ENCODE measurements at regions not wholly inside any gene's neighbourhood (a gene's known extent, or its start where the extent isn't known, plus 50 kb on each side); places are given as distances from the start of the nearest gene placed in this dataset.

DNA sequence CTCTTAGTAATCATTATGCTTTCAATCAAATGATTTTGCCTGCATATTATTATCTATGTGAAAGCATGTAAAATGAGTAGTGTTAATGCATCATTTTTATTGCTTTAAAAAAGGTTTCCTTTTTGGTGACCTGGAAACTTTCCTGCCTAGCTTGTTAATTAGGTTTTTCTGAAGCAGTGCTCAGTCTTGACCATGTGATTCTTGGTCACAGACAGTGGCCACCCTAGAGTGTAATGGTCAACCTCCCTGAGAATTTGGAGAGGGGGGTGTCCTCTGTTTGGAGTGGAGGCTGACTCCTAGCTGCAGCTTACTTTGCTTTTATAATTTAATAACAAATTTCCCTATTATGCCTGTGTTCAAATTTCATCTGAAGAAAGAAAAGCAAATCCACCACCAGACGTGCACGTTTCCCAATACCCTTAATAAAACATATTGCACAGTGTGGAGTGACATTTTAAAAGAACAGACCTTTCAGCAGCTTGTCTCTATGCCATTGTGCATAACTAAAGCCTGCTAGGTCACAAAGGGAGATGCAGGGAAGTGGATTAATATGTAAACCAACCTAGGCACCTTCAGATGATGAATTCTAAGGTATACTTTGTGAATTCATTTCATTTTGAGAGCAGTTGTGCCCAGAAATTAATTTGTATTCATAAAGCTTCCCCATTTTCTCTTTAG lies 130.6 kb downstream of the RPRM start:
- WGBS: 46% methylated on average over 2 of the region's 2 CpGs
- no peak for DNase-seq (ENCODE audit: low spot score)
- Histone ChIP-seq H3K27me3 (ENCODE audit: control insufficient read depth in 4 of 4, insufficient read depth in 4 of 4, low read length in 3 of 4) (no peaks in the 10 kb centered on the region), H3K36me3 (ENCODE audit: control insufficient read depth in 4 of 4, insufficient read depth in 3 of 4, low read depth in 1 of 4, low read length in 3 of 4) (no peaks in the 10 kb centered on the region), H3K4me1 (ENCODE audit: control insufficient read depth in 4 of 4, insufficient read depth in 4 of 4, low read length in 3 of 4) (peaks cover 0 to 4% (median 0%) of the 10 kb centered on the region in 4 donors), H3K9me3 (ENCODE audit: control insufficient read depth in 4 of 4, low read length in 3 of 4) (no peaks in the 10 kb centered on the region), H3K9ac (ENCODE audit: low read depth in 1 of 2, low read length in 2 of 2) (no peak overlapping the region), H3K4me3 (ENCODE audit: low read depth in 1 of 3, low read length in 3 of 3) (no peak overlapping the region), H3K27ac (ENCODE audit: low read depth in 1 of 2, low read length in 2 of 2) (no peak overlapping the region)
- TF ChIP-seq HNF4A (conservative IDR thresholded peaks at IDR 0.05): no peak
- TF ChIP-seq FOXA2 (IDR thresholded peaks at IDR 0.05): no peak
- no peak for TF ChIP-seq NR2F2 (IDR thresholded peaks at IDR 0.05)

DNA sequence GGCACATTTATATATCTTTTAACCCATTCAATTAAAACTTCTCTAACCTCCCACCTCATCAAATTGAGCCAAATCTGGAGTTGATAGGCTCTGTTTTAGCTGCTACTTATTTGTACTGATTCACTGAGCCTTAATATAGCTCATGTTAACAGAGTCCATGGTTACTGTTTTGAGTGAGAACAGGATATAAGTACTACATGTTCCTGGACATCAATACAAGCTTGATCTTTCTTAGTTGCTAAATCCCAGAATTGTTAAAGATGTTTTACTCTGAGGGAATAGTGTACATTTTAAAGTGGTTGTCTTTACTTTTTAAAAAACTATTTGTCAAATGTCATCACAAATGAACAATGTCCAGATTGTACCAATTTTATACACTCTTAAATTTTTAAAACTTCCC lies 157.7 kb downstream of the RPRM start:
- TF ChIP-seq, protein P1, sequence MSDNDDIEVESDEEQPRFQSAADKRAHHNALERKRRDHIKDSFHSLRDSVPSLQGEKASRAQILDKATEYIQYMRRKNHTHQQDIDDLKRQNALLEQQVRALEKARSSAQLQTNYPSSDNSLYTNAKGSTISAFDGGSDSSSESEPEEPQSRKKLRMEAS (IDR thresholded peaks at IDR 0.05): no peak
- TF ChIP-seq TAF1 (conservative IDR thresholded peaks at IDR 0.05) (no peak), RXRA (IDR thresholded peaks at IDR 0.05) (no peak), YY1 (IDR thresholded peaks at IDR 0.05) (no peak), FOXA1 (IDR thresholded peaks at IDR 0.05) (no peak), SP1 (IDR thresholded peaks at IDR 0.05) (no peak), HNF4A (conservative IDR thresholded peaks at IDR 0.05) (no peak), GABPA (IDR thresholded peaks at IDR 0.05 in 1 of 2, conservative IDR thresholded peaks at IDR 0.05 in 1 of 2) (no peak), JUND (IDR thresholded peaks at IDR 0.05) (no peak), RAD21 (IDR thresholded peaks at IDR 0.05) (no peak), FOXA2 (IDR thresholded peaks at IDR 0.05) (no peak), NR2F2 (IDR thresholded peaks at IDR 0.05) (no peak), EGR1 (IDR thresholded peaks at IDR 0.05; ENCODE audit: low read depth in 2 of 2) (no peak)
- TF ChIP-seq, protein P2, sequence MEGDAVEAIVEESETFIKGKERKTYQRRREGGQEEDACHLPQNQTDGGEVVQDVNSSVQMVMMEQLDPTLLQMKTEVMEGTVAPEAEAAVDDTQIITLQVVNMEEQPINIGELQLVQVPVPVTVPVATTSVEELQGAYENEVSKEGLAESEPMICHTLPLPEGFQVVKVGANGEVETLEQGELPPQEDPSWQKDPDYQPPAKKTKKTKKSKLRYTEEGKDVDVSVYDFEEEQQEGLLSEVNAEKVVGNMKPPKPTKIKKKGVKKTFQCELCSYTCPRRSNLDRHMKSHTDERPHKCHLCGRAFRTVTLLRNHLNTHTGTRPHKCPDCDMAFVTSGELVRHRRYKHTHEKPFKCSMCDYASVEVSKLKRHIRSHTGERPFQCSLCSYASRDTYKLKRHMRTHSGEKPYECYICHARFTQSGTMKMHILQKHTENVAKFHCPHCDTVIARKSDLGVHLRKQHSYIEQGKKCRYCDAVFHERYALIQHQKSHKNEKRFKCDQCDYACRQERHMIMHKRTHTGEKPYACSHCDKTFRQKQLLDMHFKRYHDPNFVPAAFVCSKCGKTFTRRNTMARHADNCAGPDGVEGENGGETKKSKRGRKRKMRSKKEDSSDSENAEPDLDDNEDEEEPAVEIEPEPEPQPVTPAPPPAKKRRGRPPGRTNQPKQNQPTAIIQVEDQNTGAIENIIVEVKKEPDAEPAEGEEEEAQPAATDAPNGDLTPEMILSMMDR (IDR thresholded peaks at IDR 0.05; ENCODE audit: low read depth, low read length, missing input control): no peak
- TF ChIP-seq, protein P3, sequence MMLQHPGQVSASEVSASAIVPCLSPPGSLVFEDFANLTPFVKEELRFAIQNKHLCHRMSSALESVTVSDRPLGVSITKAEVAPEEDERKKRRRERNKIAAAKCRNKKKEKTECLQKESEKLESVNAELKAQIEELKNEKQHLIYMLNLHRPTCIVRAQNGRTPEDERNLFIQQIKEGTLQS (IDR thresholded peaks at IDR 0.05): no peak
- TF ChIP-seq, protein P4, sequence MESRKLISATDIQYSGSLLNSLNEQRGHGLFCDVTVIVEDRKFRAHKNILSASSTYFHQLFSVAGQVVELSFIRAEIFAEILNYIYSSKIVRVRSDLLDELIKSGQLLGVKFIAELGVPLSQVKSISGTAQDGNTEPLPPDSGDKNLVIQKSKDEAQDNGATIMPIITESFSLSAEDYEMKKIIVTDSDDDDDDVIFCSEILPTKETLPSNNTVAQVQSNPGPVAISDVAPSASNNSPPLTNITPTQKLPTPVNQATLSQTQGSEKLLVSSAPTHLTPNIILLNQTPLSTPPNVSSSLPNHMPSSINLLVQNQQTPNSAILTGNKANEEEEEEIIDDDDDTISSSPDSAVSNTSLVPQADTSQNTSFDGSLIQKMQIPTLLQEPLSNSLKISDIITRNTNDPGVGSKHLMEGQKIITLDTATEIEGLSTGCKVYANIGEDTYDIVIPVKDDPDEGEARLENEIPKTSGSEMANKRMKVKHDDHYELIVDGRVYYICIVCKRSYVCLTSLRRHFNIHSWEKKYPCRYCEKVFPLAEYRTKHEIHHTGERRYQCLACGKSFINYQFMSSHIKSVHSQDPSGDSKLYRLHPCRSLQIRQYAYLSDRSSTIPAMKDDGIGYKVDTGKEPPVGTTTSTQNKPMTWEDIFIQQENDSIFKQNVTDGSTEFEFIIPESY (IDR thresholded peaks at IDR 0.05): no peak
- TF ChIP-seq, protein P5, sequence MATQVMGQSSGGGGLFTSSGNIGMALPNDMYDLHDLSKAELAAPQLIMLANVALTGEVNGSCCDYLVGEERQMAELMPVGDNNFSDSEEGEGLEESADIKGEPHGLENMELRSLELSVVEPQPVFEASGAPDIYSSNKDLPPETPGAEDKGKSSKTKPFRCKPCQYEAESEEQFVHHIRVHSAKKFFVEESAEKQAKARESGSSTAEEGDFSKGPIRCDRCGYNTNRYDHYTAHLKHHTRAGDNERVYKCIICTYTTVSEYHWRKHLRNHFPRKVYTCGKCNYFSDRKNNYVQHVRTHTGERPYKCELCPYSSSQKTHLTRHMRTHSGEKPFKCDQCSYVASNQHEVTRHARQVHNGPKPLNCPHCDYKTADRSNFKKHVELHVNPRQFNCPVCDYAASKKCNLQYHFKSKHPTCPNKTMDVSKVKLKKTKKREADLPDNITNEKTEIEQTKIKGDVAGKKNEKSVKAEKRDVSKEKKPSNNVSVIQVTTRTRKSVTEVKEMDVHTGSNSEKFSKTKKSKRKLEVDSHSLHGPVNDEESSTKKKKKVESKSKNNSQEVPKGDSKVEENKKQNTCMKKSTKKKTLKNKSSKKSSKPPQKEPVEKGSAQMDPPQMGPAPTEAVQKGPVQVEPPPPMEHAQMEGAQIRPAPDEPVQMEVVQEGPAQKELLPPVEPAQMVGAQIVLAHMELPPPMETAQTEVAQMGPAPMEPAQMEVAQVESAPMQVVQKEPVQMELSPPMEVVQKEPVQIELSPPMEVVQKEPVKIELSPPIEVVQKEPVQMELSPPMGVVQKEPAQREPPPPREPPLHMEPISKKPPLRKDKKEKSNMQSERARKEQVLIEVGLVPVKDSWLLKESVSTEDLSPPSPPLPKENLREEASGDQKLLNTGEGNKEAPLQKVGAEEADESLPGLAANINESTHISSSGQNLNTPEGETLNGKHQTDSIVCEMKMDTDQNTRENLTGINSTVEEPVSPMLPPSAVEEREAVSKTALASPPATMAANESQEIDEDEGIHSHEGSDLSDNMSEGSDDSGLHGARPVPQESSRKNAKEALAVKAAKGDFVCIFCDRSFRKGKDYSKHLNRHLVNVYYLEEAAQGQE (IDR thresholded peaks at IDR 0.05): no peak
- H3K4me1 ChIP-seq (ENCODE audit: control insufficient read depth in 4 of 4, insufficient read depth in 4 of 4, low read length in 3 of 4): no peaks in the 10 kb centered on the region
- no peaks in the 10 kb centered on the region for H3K36me3 ChIP-seq (ENCODE audit: control insufficient read depth in 4 of 4, insufficient read depth in 3 of 4, low read depth in 1 of 4, low read length in 3 of 4)
- no peak overlapping the region for H3K4me3 ChIP-seq (ENCODE audit: low read depth in 1 of 3, low read length in 3 of 3)
- H3K27ac ChIP-seq (ENCODE audit: low read depth in 1 of 2, low read length in 2 of 2): no peak overlapping the region
- no peak for DNase-seq (ENCODE audit: low spot score)
- H3K9me3 ChIP-seq (ENCODE audit: control insufficient read depth in 4 of 4, low read length in 3 of 4): no peaks in the 10 kb centered on the region
- H3K27me3 ChIP-seq (ENCODE audit: control insufficient read depth in 4 of 4, insufficient read depth in 4 of 4, low read length in 3 of 4): no peaks in the 10 kb centered on the region
- no peak overlapping the region for H3K9ac ChIP-seq (ENCODE audit: low read depth in 1 of 2, low read length in 2 of 2)

All from liver (tissue), 8 donors.